ENCODE measurements at regions not wholly inside any gene's neighbourhood (a gene's known extent, or its start where the extent isn't known, plus 50 kb on each side); places are given as distances from the start of the nearest gene placed in this dataset.

- TF ChIP-seq ZFX (IDR thresholded peaks at IDR 0.05; ENCODE audit: borderline replicate concordance): no peak
- TF ChIP-seq CTCF (IDR thresholded peaks at IDR 0.05): no peak
- H3K27ac ChIP-seq: no peak overlapping the region
These were observed 112.5 kb downstream of the UNCX start for GRCh38 chr7:1344981-1345701.

- no peak for TF ChIP-seq ZFX (IDR thresholded peaks at IDR 0.05; ENCODE audit: borderline replicate concordance)
- TF ChIP-seq CTCF (IDR thresholded peaks at IDR 0.05): no peak
- H3K27ac ChIP-seq: no peak overlapping the region
These were observed 113.2 kb downstream of the MICALL2 start for GRCh38 chr7:1345796-1346755.

- TF ChIP-seq CTCF (IDR thresholded peaks at IDR 0.05) (no peak), ZFX (IDR thresholded peaks at IDR 0.05; ENCODE audit: borderline replicate concordance) (no peak)
- H3K27ac ChIP-seq: no peak overlapping the region
These were observed 112.4 kb downstream of the MICALL2 start for GRCh38 chr7:1346851-1347250.

GRCh38 chr7:1348096-1348822, 111.0 kb downstream of the MICALL2 start:
- no peak for TF ChIP-seq CTCF (IDR thresholded peaks at IDR 0.05)
- no peak for TF ChIP-seq ZFX (IDR thresholded peaks at IDR 0.05; ENCODE audit: borderline replicate concordance)
- no peak overlapping the region for H3K27ac ChIP-seq

DNA sequence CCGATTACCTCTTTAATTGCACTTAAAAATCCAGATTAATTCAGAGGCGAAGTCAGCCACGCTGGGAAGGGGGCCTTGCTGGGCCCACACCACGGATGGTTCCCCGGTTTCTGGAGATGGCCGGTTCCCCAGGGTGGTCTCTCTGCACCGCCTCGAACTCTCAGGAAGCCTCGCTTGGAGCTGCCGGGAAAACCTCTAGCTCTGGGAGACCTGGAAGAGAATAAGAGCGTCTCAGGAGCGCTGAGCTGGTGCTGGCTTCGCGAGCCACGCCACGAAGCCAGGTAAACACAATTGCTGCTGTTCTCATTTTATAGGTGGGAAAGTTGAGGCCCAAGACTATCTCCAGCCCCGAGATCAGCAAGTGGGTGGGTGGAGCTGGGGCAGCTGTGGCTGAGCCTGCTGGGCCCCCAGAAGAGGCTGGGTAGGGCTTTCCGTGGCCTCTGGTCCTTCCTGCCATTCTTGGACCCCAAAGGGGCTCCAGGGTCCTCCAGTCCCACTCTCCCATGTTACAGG, 110.4 kb downstream of the MICALL2 start:
- TF ChIP-seq CTCF (IDR thresholded peaks at IDR 0.05): no peak
- no peak for TF ChIP-seq ZFX (IDR thresholded peaks at IDR 0.05; ENCODE audit: borderline replicate concordance)
- no peak overlapping the region for H3K27ac ChIP-seq

DNA sequence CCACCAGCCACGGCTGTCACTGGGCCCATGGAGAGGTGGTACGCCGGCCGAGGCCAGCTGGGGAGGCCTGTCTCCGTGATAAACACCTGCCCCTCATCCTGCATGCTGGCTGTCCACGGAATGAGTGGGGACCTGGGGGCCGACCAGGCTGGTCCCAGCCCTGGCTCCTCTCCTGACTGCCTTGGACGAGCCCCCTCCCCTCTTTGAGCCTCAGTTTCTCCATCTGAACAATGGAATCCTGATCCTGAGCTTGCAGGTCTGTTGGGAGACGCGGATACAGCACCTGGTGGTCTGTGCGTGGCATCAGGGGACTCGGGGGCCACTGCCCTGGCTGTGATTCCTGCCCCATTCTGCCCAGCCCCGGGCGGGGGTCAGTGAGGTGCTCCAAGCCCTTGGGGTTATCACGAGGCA, 109.9 kb downstream of the MICALL2 start:
- H3K27ac ChIP-seq: no peak overlapping the region
- TF ChIP-seq CTCF (IDR thresholded peaks at IDR 0.05) (no peak), ZFX (IDR thresholded peaks at IDR 0.05; ENCODE audit: borderline replicate concordance) (no peak)
